SHP77 treated with DMSO at 0.1 percent for 48 hours (cell line): ENCODE measurements at regions not wholly inside any gene's neighbourhood (a gene's known extent, or its start where the extent isn't known, plus 50 kb on each side); places are given as distances from the start of the nearest gene placed in this dataset.

ENCODE experiments used
- DNase-seq: peaks from one replicate; lab custom pipeline; 2025; lab: John Stamatoyannopoulos, UW

- no peak for DNase-seq
These were observed 87.3 kb upstream of the WWC1 start for GRCh38 chr5:168204165-168204564.

GRCh38 chr5:168207450-168208029 lies 83.9 kb upstream of the WWC1 start:
- DNase-seq: no peak

- no peak for DNase-seq
These were observed 82.0 kb upstream of the WWC1 start for GRCh38 chr5:168209244-168209995.

- DNase-seq: no peak
These were observed 81.4 kb upstream of the WWC1 start for GRCh38 chr5:168209997-168210396.

- no peak for DNase-seq
These were observed 80.2 kb upstream of the WWC1 start for GRCh38 chr5:168211245-168211644.

- DNase-seq: no peak
These were observed 79.5 kb upstream of the WWC1 start for GRCh38 chr5:168211936-168212335.

DNA sequence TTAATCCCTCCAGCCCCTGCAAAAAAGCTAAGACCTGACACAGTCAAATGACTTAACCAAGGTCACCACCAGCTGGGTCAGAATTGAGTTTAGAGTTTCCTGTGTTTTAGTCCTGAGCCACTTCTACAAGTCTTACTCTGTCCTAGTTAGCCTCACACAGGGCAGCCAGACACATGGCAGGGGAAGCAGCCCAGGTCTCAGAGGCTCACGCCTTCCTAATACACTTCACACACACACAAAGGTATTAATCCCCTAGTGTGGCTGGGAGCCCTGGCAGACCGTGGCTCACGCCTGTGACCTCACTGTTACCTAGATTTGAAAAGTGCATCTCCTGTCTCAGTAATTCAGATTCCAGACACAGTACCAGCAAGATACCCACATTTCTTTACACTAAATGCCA lies 77.4 kb upstream of the WWC1 start:
- no peak for DNase-seq

GRCh38 chr5:168214886-168215285 lies 76.6 kb upstream of the WWC1 start:
- DNase-seq: no peak

DNA sequence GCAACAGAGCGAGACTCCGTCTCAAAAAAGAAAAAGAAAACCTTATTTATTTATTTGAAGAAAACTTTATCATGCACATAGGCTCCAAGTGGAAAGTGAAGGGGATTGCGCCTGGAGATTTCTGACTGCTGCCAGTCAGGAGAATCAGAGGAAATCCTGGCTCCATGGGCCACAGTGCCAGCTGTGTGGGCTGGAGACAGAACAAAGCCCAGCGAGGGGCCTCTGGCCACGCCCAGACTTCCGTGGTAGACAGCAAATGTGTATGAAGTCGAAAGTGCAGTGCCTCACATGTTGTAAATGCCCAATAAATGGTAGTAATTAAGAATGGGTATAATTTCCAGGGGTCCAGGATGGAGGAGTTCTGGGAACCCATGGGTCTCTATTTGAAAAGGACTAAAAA lies 75.8 kb upstream of the WWC1 start:
- no peak for DNase-seq

- no peak for DNase-seq
These were observed 74.5 kb upstream of the WWC1 start for GRCh38 chr5:168216989-168217388.

GRCh38 chr5:168217497-168217896 lies 73.9 kb upstream of the WWC1 start:
- DNase-seq: no peak

DNA sequence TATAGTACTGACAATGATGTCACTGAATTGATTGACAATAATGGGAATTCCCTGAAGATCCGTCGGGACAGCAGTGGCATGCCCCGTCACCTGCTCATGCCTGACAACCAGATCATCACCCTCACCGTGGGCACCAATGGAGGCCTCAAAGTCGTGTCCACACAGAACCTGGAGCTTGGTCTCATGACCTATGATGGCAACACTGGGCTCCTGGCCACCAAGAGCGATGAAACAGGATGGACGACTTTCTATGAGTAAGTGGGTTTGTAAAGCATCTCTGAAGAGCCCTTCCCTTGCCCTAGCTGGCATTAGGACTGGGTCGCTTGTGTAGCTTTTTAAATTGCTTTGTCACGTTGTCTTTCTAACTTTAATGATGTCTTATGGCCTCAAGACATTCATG lies 72.7 kb upstream of the WWC1 start:
- no peak for DNase-seq

GRCh38 chr5:168219515-168220410 lies 71.7 kb upstream of the WWC1 start:
- DNase-seq: peak; percentile 18

- no peak for DNase-seq
These were observed 67.4 kb upstream of the WWC1 start for GRCh38 chr5:168224085-168224484.

DNA sequence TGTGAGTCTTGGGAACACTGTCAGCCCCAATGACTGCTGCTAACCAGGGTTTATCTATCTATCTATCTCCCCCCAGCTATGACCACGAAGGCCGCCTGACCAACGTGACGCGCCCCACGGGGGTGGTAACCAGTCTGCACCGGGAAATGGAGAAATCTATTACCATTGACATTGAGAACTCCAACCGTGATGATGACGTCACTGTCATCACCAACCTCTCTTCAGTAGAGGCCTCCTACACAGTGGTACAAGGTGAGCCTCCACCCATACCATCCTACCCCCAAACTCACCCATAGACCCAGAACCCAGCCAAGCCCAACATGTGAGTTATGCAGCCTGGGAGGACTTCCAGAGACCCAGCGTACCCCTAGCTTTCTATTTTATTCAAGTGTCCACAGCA lies 65.4 kb upstream of the WWC1 start:
- DNase-seq: no peak

GRCh38 chr5:168227001-168227400 lies 64.4 kb upstream of the WWC1 start:
- DNase-seq: no peak

DNA sequence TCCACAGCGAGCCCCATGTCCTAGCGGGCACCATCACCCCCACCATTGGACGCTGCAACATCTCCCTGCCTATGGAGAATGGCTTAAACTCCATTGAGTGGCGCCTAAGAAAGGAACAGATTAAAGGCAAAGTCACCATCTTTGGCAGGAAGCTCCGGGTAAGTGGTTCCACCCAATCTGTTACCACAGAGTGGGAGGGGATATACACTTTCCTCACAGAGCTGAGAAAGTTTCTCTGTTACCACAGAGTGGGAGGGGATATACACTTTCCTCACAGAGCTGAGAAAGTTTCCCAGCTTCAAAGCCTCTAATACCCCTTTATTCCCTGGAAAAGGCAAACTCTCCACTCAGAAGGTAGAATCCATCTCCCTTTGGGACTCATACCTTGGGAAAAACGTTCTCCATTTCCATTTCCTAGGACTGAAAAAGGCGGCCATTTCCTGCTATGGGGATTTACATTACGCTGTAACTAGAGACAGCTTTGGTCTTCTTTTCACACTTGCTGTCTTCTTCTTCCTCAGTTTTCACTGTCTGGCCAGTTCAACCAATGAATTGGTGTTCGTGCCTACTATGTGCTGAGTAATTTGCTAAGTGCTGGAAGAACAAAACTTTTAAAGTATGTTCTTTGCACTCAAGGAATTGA lies 63.4 kb upstream of the WWC1 start:
- no peak for DNase-seq

- no peak for DNase-seq
These were observed 62.8 kb upstream of the WWC1 start for GRCh38 chr5:168228668-168229067.

DNA sequence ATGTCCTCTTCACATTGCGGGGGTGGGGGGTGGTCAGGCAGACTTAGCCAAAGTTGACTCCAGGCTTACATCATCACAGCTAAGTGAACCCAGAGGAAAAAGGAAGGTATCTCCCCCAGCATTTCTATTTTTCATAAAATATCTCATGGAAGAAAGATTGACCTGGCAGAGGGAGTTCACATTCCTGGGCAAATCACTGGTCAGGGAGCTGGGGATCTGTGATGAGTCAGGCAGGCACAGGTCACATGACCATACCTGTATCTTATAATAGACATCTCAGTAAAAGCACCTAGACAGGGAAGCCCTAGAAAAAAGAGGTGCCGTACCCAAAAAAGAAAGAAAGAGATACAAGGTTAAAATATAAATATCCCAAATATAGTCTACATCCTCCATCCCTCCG lies 57.3 kb upstream of the WWC1 start:
- no peak for DNase-seq

DNA sequence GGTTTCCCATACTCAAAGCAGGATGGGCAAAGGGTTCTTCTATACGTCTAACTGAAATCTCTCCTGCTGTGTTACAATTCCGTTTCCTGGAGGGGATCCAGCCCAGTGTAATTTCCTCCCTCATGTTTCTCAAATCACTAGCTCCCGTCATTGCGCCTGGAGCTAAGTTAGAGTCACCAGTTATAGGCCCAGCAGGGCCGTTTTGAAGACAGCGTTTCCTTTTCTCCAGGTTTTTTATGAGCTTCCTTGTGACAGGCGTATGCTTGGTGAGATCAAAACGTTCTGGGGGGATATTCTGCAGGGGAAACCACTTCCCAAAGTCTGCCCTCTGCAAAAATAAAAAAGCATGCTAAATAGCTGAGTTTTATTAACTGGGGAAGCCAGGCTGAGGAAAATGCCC lies 53.0 kb upstream of the WWC1 start:
- no peak for DNase-seq

DNA sequence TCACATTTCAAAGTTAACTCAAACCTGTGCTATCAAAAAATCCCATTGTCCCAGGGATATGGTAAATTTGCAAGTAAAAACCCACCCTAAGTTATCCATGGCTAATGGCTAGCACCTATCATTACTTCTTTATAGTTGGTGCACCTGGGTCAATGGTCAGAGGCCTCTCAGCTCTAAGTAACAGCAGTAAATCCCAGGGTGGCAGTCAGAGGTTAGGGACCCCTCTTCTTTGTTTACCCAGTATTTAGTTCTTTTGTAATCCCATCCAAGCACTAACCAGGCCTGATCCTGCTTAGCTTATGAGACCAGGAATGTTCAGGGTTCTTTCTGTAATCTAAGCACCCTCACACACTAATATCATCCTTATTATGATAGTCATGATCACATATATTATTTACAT lies 52.1 kb upstream of the WWC1 start:
- DNase-seq: no peak
